Fibroblast of pulmonary artery (primary cell): ENCODE measurements at regions not wholly inside any gene's neighbourhood (a gene's known extent, or its start where the extent isn't known, plus 50 kb on each side); places are given as distances from the start of the nearest gene placed in this dataset.
"Not testable (repeated sequence)": the region's sequence is repeated elsewhere in the genome, so short reads cannot be mapped to it uniquely, and the experiment has no call there.

Experiments used
- DNase-seq: peaks from one replicate; pipeline ENCODE4 v3.0.0-alpha.2; 2010; ENCODE audit warnings: low read depth
- H3K4me3 ChIP-seq: replicated peaks from 2 replicates; pipeline ENCODE4 v1.5.1; 2011; ENCODE audit warnings: low read depth, mild to moderate bottlenecking, control low read depth, low read length, moderate library complexity
- TF ChIP-seq, protein P1 (sequence below): IDR thresholded peaks from 2 replicates; pipeline ENCODE4 v1.5.1; 2011; ENCODE audit warnings: mild to moderate bottlenecking, control low read depth, low read length, inconsistent platforms; ENCODE audit errors: missing control alignments

DNA sequence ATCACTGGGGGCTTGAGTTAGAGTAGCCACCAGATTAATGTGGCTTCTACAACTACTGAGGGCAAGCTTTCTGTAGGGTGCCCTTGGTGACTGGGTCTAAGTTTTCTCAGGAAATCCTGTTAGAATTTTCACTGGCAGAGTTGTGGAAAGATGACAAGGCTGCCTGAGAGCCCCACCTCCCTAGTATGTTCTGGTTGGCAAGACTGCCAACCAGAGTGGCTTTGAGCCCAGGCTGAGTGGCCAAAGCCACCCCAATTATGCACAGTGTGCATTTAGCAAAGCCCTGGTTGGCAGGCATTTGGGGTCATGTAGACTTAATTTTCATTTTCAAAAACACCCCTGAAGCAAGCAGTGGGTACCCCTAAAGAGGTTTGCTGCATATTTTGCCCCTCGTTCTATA, 136.7 kb upstream of the HAPLN1 start:
- TF ChIP-seq, protein P1, sequence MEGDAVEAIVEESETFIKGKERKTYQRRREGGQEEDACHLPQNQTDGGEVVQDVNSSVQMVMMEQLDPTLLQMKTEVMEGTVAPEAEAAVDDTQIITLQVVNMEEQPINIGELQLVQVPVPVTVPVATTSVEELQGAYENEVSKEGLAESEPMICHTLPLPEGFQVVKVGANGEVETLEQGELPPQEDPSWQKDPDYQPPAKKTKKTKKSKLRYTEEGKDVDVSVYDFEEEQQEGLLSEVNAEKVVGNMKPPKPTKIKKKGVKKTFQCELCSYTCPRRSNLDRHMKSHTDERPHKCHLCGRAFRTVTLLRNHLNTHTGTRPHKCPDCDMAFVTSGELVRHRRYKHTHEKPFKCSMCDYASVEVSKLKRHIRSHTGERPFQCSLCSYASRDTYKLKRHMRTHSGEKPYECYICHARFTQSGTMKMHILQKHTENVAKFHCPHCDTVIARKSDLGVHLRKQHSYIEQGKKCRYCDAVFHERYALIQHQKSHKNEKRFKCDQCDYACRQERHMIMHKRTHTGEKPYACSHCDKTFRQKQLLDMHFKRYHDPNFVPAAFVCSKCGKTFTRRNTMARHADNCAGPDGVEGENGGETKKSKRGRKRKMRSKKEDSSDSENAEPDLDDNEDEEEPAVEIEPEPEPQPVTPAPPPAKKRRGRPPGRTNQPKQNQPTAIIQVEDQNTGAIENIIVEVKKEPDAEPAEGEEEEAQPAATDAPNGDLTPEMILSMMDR: no peak
- no peak overlapping the region for H3K4me3 ChIP-seq
- DNase-seq: no peak

DNA sequence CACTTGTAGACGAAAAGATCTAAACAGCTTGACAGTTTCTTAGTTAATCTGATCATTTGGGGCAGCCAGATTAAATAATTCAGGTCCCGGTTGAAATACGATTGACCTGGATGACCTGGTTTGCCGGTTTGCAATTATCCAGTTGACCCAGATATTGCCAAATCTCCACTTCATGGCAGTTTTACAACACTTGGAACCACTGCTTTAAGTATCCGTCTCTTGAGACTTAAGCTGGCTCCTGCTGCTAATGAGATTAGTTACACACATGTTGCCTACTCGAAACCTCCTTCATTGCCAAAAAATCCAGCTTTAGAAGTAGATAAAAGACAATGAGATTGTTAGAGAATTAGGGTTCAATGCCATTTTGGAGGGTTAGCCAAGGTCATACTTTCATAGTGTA, 136.2 kb upstream of the HAPLN1 start:
- TF ChIP-seq, protein P1: no peak
- no peak overlapping the region for H3K4me3 ChIP-seq
- no peak for DNase-seq

- not testable (repeated sequence) for DNase-seq, H3K4me3 ChIP-seq
These were observed 129.8 kb upstream of the HAPLN1 start for GRCh38 chr5:83850412-83850811.

DNA sequence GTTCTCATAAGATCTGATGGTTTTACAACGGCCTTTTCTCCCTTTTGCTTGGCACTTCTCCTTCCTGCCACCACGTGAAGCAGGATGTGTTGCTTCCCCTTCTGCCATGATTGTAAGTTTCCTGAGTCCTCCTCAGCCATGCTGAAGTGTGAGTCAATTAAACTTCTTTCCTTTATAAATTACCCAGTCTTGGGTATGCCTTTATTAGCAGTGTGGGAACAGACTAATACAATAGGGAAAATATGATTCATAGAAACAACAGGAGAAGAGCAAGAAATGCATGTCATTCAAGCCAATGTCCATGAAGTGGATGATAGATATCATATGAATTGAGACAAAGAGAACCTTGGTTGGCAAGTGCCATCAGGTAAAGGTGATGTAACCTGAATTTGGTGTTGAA, 128.3 kb upstream of the HAPLN1 start:
- no peak overlapping the region for H3K4me3 ChIP-seq
- TF ChIP-seq, protein P1: no peak
- no peak for DNase-seq

GRCh38 chr5:83846624-83847350, 126.1 kb upstream of the HAPLN1 start:
- H3K4me3 ChIP-seq: no peak overlapping the region
- no peak for DNase-seq
- TF ChIP-seq, protein P1: no peak

DNA sequence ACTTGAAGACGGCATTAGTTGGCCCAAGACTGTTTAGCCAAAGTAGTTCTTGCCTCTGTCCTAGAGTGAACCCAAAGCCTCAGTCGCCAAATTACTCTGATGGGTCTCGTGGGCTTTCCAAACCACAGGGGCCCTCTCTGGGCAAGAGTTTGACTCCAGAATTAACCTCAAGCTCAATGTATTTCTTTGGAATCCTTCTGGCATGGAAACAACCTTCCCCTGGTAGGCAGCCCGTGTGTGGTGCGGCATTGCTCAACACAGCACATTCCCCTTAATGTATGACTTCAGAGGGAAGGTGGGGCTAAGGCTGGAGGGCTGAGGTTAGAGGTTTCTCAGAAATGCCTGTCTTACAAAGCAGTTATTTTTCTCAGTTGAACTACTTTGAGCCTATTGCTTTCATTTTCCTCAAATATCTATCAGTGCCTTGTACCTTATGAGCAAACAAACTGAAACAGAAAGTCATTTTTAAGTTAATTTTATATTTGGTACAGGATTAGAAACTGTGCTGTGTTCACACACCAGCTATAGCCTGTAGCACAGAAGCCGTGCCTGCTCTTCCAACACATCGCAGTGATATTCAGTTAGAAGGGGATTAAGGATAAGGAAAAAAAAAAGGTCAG, 123.9 kb upstream of the HAPLN1 start:
- H3K4me3 ChIP-seq: no peak overlapping the region
- TF ChIP-seq, protein P1: no peak
- peak; percentile 86 for DNase-seq

DNA sequence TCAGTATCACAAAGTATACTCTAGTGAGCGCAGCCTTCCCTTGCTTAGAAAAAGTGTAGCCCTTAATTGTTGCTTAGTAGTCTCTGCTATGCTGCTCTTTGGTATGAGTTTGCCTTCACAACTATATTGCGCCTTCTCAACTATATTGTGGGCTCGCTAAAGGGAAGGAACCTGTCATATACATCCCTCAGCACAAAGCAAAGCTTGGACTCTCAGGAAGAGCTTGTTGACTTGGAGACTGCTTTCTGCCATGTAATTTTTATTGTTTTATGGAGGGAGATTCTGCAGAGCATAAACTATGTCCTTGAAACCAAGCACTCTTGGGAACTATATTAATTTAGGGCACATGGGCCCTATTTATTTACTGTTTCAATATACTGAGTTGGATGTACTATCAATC, 119.1 kb upstream of the HAPLN1 start:
- TF ChIP-seq, protein P1: no peak
- no peak overlapping the region for H3K4me3 ChIP-seq
- no peak for DNase-seq
